ENCODE measurements at regions not wholly inside any gene's neighbourhood (a gene's known extent, or its start where the extent isn't known, plus 50 kb on each side); places are given as distances from the start of the nearest gene placed in this dataset.

DNA sequence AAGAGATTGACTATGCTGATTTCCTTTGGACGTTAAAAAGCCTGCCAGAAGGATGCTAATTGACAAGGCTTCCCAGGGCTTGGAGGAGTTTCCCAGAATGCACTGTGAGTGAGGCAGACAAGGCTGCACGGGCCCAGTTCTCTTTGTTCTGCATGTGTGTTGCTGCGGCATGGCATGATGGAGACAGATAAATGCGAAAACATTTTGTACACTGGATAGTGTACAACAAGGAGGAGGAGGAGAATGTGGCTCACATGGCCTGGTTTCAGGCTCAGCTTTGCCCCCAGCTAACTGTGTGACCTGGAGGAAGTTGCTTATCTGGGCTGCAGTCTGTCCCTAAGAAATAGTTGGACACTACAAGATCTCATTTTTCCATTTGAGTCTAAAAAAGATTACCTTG lies 135.5 kb upstream of the CPEB4 start:
- TF ChIP-seq ZNF791 (tag by site-specific recombination; IDR thresholded peaks at IDR 0.05) (no peak), ZNF121 (tag by site-specific recombination; IDR thresholded peaks at IDR 0.05) (no peak), ZBTB17 (tag by site-specific recombination; IDR thresholded peaks at IDR 0.05) (no peak), ZNF302 (tag by site-specific recombination; IDR thresholded peaks at IDR 0.05; ENCODE audit: low read depth) (no peak), ZNF341 (tag by site-specific recombination; IDR thresholded peaks at IDR 0.05; ENCODE audit: low read depth) (no peak), ZSCAN18 (tag by site-specific recombination; IDR thresholded peaks at IDR 0.05) (no peak), CTCF (tag by site-specific recombination; IDR thresholded peaks at IDR 0.05) (no peak), ZNF23 (tag by site-specific recombination; IDR thresholded peaks at IDR 0.05; ENCODE audit: borderline replicate concordance) (no peak), EGR2 (tag by site-specific recombination; IDR thresholded peaks at IDR 0.05; ENCODE audit: low read depth) (no peak), ZNF324 (tag by site-specific recombination; IDR thresholded peaks at IDR 0.05) (no peak), GFI1B (tag by site-specific recombination; IDR thresholded peaks at IDR 0.05) (no peak)
- TF ChIP-seq, protein P1, sequence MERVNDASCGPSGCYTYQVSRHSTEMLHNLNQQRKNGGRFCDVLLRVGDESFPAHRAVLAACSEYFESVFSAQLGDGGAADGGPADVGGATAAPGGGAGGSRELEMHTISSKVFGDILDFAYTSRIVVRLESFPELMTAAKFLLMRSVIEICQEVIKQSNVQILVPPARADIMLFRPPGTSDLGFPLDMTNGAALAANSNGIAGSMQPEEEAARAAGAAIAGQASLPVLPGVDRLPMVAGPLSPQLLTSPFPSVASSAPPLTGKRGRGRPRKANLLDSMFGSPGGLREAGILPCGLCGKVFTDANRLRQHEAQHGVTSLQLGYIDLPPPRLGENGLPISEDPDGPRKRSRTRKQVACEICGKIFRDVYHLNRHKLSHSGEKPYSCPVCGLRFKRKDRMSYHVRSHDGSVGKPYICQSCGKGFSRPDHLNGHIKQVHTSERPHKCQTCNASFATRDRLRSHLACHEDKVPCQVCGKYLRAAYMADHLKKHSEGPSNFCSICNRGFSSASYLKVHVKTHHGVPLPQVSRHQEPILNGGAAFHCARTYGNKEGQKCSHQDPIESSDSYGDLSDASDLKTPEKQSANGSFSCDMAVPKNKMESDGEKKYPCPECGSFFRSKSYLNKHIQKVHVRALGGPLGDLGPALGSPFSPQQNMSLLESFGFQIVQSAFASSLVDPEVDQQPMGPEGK (tag by site-specific recombination; IDR thresholded peaks at IDR 0.05) = no peak
- TF ChIP-seq, protein P2, sequence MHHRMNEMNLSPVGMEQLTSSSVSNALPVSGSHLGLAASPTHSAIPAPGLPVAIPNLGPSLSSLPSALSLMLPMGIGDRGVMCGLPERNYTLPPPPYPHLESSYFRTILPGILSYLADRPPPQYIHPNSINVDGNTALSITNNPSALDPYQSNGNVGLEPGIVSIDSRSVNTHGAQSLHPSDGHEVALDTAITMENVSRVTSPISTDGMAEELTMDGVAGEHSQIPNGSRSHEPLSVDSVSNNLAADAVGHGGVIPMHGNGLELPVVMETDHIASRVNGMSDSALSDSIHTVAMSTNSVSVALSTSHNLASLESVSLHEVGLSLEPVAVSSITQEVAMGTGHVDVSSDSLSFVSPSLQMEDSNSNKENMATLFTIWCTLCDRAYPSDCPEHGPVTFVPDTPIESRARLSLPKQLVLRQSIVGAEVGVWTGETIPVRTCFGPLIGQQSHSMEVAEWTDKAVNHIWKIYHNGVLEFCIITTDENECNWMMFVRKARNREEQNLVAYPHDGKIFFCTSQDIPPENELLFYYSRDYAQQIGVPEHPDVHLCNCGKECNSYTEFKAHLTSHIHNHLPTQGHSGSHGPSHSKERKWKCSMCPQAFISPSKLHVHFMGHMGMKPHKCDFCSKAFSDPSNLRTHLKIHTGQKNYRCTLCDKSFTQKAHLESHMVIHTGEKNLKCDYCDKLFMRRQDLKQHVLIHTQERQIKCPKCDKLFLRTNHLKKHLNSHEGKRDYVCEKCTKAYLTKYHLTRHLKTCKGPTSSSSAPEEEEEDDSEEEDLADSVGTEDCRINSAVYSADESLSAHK (tag by site-specific recombination; IDR thresholded peaks at IDR 0.05) = no peak
- CTCF ChIA-PET = interaction anchor here (1.1 kb wide), 1 partner anchor 20 kb away, joined by 4 read pairs; no protein-coding TSS in a partner anchor

GRCh38 chr5:173753307-173754168 lies 134.6 kb upstream of the CPEB4 start:
- POLR2A ChIA-PET = interaction anchor here (1.1 to 1.7 kb wide), 3 partner anchors 8 to 13 kb away, joined by 3 to 10 read pairs (median 5); no protein-coding TSS in a partner anchor
- H3K4me1 ChIP-seq (ENCODE audit: control insufficient read depth, insufficient read depth, low read length) = peaks cover 4% of the 10 kb centered on the region
- no peaks in the 10 kb centered on the region for H3K9me3 ChIP-seq (ENCODE audit: control insufficient read depth, insufficient read depth, low read depth, low read length)
- no peaks in the 10 kb centered on the region for H3K36me3 ChIP-seq (ENCODE audit: control insufficient read depth in 2 of 2, insufficient read depth in 1 of 2, low read length in 2 of 2)
- no peak overlapping the region for H3K4me3 ChIP-seq (ENCODE audit: low read depth, low read length)
- CTCF ChIA-PET = interaction anchor here (0.5 to 1.1 kb wide), 2 partner anchors 20 to 23 kb away, joined by 3 to 4 read pairs; no protein-coding TSS in a partner anchor
- H3K27ac ChIP-seq (ENCODE audit: extremely low read depth, low read depth, low read length) = 0 out of 2 replicates have a peak overlapping the region, but pooled peaks have one; percentile 1
- TF ChIP-seq ZBTB48 (tag by site-specific recombination; IDR thresholded peaks at IDR 0.05) = peak; percentile 85
- TF ChIP-seq ZSCAN30 (tag by site-specific recombination; IDR thresholded peaks at IDR 0.05) = peak; percentile 66; the same call in 1 of the 2 replicates
- TF ChIP-seq, protein P3, sequence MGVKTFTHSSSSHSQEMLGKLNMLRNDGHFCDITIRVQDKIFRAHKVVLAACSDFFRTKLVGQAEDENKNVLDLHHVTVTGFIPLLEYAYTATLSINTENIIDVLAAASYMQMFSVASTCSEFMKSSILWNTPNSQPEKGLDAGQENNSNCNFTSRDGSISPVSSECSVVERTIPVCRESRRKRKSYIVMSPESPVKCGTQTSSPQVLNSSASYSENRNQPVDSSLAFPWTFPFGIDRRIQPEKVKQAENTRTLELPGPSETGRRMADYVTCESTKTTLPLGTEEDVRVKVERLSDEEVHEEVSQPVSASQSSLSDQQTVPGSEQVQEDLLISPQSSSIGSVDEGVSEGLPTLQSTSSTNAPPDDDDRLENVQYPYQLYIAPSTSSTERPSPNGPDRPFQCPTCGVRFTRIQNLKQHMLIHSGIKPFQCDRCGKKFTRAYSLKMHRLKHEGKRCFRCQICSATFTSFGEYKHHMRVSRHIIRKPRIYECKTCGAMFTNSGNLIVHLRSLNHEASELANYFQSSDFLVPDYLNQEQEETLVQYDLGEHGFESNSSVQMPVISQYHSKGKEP (tag by site-specific recombination; IDR thresholded peaks at IDR 0.05) = 0 out of 2 replicates have a peak, but pooled peaks have one; percentile 15
- TF ChIP-seq ZXDB (tag by site-specific recombination; IDR thresholded peaks at IDR 0.05) = peak; percentile 67
- TF ChIP-seq FEZF1 (tag by site-specific recombination; IDR thresholded peaks at IDR 0.05) = peak; percentile 31; the same call in 1 of the 2 replicates
- TF ChIP-seq REPIN1 (tag by site-specific recombination; IDR thresholded peaks at IDR 0.05; ENCODE audit: low read depth) = no peak
- no peak for TF ChIP-seq ZNF354C (tag by site-specific recombination; IDR thresholded peaks at IDR 0.05; ENCODE audit: borderline replicate concordance, low read depth)
- peak; percentile 59; the same call in 1 of the 2 replicates for TF ChIP-seq YY1 (tag by site-specific recombination; IDR thresholded peaks at IDR 0.05)

More for the DNA sequence above, 135.5 kb upstream of the CPEB4 start:
- no peaks in the 10 kb centered on the region for H3K36me3 ChIP-seq (ENCODE audit: control insufficient read depth in 2 of 2, insufficient read depth in 1 of 2, low read length in 2 of 2)
- H3K4me3 ChIP-seq (ENCODE audit: low read depth, low read length) = no peak overlapping the region
- peaks cover 4% of the 10 kb centered on the region for H3K4me1 ChIP-seq (ENCODE audit: control insufficient read depth, insufficient read depth, low read length)
- no peak overlapping the region for H3K27ac ChIP-seq (ENCODE audit: extremely low read depth, low read depth, low read length)
- POLR2A ChIA-PET = interaction anchor here (0.6 to 1.7 kb wide), 3 partner anchors 8 to 548 kb away, joined by 3 to 10 read pairs (median 7); no protein-coding TSS in a partner anchor
- H3K9me3 ChIP-seq (ENCODE audit: control insufficient read depth, insufficient read depth, low read depth, low read length) = no peaks in the 10 kb centered on the region

All from HEK293 (cell line).